ENCODE measurements at regions not wholly inside any gene's neighbourhood (a gene's known extent, or its start where the extent isn't known, plus 50 kb on each side); places are given as distances from the start of the nearest gene placed in this dataset.
A peak's percentile ranks its signal among the peaks of the same experiment; 100 is the strongest.

DNA sequence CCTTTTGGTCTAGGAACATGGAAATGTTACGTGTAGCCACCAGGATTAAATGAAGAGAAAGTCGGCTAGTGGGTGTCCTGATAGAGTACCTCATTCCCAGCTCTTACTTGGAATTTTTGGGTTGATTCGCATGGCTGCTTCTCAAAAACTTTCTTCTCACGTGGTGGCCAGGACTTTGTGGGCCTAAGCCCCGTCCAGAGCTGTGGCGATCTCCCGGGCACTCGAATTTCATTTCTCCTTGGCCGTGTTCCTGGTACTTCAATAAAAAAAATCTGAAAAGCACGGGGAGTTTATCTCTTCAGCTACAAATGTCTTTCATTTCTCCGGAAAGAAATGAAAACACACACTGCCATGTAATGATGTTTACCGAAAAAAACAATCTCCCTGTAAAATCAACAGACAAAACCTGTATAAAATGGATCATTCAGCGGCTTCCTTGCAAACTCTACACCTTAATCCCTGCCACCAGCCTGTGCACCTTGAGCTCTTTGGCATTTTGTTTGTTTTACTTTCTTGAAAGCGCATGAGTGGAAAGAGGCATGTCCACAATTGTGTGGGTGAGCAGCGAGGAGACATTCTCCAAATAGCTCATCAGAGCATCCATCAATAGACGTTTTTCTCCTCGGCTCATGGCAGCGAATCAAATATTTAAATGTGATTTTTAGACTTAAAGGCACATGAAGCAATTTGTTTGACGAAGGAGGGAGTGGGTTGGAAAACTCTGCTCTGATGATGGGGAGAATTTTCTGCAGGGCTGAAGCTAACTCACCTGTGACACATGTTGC lies 173.1 kb downstream of the TFAP2C start:
- DNase-seq (ENCODE audit: low spot score): no peak

DNA sequence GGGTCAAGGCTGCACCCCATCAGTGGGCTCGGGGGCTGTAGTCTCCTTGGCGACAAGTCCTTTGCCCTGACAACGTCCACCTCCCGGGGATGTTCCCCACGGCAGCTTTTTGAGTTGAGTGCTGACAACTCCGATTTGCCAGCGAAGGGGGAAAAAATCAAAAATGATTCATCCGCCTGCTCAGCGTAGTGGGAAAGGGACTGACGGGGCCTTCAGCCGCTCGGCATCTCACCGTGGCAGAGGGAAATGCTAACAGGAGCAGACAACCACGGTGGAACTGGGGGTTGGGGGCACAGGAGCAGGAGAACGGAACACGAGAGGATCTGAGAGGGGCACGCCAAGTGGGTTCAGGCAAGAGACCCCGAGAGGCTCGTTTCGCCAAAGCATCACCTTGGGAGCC lies 173.7 kb downstream of the TFAP2C start:
- no peak for DNase-seq (ENCODE audit: low spot score)

DNA sequence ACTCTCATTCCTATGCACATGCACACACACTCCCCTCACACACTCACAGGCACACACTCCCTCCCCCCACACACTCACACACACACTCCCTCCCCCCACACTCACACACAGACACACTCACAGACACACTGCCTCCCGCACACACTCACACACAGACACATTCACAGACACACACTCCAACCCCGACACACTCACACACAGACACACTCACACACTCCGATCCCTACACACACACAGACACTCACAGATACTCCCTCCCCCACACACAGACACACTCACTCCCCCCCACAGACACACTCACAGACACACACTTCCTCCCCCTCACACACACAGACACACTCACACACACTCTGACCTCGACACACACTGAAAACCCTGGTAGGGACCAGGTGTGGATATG lies 176.2 kb downstream of the TFAP2C start:
- DNase-seq (ENCODE audit: low spot score): no peak

DNA sequence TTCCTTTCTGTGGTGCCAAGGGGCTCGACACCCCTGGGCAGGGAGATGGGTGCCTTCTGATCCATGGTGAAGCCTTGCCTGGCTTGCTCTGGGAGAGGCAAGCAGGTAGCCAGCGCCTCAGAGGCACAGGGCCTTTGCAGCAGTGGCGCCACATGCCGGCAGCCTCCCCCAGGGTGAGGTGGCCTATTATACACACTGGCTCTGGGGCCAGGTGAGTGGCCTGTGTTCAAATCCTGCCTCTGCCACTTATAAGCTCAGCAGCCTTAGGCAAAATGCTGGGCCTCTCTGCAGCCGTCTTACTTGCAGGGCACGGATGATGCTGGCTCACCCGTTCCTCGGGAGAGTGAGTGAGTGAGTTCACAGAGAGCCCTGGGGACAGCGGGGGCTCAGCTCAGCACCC lies 176.9 kb downstream of the TFAP2C start:
- no peak for DNase-seq (ENCODE audit: low spot score)

DNA sequence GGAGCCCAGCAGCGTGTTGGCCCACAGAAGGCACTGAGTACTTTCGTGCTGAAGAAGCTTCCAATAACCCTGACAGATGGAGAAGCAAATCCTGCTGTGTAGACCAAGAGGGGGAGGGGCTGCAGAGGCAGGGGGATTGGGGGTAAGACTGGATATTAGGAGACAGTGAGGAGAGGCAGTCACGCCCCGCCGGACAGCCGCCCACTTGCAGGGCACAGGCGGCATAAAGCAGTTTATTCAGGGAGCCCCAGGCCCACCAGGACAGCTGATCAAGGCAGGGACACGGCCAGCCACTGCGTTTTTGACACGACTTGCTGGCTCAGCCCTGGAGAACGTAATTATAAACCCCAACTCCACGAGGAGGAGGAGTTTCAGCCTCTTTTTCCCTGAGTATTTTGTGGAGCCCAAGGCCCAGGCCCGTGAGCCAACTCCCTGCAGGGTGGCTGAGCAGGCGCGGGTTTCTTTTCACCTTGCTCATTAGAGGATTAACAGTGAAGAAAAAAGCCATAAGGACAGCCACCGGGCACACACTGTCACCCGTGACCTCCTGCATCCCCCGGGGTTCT lies 177.9 kb downstream of the TFAP2C start:
- DNase-seq (ENCODE audit: low spot score): no peak

DNA sequence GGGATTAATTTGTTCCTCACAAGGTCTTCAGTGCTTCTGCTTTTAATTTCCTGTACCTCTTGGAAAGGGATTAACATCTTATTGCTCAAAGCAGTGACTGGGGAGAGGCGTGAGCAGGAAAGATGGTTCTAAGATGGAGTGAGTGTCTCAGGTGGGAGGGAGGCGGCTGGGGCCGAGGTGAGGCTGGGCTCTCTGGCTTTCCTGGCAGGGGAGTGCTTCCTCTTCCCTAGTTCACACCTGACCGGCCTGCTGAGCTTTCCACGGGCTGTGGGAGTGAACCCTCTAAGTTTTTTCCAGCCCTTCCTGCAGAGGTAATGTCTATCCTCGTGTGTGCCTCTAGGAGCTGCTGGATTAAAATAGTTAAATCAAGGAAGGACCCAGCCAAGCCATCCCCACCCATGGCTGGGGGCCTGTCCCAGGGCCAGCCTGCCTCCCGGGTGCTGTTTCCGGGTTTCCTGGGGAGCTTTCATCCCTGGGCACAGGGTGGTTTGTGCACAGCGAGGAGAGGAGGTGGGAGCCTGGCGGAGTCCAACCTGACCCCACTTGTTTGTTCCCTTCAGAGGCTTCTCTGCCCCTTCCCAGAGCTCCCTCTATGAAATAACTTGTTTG lies 179.1 kb downstream of the TFAP2C start:
- no peak for DNase-seq (ENCODE audit: low spot score)

DNA sequence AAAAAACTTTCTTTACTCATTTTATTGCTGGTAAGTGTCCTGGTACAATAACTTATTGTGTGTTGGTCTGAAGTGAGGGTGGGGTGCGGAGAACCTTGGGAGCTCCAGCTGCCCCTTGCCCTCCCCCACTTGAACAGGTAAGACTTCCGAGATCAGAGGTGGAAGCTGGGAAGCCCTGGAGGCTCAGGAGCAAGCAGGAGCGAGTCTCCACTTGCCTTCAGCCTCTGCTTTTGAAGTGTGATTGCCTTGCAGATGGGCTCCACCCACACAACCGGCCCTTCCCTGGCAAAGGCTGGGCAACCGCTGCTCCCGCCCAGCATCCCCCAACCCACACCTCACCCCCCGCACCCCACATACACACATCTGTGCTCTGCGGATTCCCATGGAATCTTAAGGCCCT lies 179.6 kb downstream of the TFAP2C start:
- DNase-seq (ENCODE audit: low spot score): peak; percentile 42

DNA sequence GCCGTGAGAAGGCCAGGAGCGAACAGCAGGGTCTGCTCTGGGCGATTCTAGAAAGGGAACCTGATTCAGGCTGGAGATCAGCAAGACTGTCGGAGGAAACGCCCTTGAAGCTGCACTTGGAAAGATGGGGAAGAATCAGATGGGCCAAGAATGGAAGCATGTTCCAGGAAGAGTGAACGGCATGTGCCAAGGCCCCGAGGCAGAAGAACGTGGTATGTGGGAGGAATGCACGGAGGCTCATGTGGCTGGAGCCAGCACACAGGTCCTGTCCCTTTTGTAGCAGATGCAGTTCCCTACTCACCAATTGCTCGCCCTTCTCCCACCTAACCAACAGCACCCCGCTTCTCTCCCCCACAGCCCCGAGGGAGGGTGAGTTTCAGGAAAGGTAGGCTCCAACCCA lies 180.6 kb downstream of the TFAP2C start:
- no peak for DNase-seq (ENCODE audit: low spot score)

DNA sequence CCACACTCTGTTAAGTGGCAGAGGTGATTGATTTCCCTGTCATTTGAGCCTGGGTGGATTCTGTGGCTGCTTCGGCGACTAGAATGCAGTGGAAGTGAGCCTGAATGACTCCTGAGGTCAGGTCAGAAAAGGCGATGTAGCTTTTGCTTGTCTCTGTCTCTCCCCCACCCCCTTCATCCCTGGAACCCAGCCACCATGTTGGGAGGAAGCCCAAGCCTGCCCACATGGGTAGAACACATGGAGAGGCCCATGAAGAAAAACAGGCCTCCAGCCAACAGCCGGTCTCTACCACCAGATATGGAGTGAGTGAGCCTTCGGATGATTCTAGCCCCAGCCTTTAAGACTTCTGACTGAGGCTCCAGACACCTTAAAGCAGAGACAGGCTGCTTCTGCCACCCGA lies 181.0 kb downstream of the TFAP2C start:
- no peak for DNase-seq (ENCODE audit: low spot score)

DNA sequence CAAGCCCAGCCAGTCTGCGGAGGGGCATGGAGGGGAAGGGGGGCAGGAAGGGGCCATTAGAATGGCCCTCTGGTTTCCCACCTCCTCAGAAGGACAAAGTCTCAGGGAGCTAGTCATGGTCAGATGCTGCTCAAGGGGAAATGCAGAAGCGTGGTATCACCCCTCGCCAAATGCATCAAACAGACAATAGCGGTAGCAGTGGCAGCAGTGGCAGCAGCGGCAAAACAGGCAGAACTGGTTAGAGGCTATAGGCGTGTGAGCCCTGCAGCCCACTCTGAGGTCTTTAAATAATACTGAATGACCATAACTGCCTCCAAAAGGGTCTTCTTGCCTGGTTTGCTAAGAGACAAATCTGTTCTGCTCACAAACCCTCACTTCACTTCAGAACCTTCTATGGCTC lies 186.7 kb downstream of the TFAP2C start:
- no peak for DNase-seq (ENCODE audit: low spot score)

DNA sequence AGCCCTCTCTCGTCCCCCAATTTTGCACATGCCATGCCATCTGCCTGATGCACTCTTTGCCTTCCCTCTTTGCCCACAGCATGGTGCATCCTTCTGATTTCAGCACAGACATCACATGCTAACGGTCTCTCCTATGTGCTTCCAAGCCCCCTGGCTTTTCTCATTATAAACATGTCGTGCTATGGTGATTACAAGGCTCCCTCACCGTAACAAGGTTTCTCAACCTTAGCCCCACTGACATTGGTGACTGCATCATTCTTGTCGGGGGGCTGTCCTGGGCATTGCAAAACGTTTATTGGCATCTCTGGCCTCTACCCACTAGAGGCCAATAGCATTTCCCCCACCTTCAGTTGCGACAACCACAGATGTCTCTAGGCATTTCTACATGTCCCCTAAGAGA lies 187.2 kb downstream of the TFAP2C start:
- DNase-seq (ENCODE audit: low spot score): no peak

DNA sequence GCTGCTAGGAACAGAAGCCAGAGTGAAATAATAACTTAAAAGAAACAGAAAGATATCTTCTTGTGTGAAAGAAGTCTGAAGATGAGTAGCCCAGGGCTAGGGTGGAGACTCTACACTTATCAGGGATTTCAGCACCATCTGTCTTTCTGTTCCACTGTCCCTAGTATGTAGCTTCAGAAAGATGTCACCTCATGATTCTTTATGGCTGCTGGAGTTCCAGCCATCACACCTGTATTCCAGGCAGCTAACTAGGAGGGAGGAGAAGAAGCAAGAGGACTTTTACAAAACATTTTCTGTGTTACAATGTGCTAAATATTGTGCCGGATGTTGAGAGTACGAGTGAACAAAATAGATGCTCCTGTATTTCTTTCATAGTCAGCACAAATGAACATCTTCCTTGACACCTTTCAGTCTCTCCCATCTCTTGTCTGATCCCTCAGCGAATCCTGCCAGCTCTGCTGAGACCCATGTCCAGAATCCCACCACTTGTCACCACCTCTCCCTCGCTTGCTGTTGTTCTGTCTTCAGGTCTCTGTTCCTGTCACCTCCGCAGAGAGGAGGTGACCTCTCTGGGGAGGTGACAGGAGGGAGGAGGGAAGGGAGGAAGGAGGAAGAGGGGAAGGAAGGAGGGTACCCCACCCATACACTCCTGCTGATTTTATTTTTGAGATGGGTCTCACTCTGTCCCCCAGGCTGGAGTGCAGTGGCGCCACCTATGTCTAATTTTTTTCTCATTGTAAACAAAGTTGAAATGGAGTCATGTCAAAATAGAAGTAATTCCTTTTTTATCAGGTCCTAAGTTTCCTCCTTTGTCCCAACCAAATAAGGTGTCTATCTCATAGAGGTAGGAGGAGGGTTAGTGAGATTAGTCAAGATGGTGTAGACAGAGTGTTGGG lies 188.9 kb downstream of the TFAP2C start:
- DNase-seq (ENCODE audit: low spot score): no peak

DNA sequence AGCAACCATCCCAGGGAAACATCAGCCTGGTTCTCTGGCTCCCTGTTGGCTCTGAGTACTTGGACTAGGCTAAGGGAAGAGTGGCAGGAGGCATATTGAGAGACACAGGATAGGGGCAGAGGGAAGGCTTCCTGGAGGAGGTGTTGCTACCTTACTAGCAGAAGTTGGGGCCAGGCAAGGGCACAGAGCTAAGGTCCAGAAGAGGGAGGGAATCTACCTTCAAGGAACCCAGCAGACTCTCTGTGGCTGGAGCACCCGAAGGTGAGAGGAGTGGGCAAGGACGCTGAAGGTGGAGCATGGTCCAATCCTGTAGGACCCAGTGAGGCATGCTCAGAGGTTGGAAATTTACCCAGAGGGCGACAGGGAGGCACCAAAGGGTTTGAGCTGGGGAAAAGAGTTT lies 191.9 kb downstream of the TFAP2C start:
- DNase-seq (ENCODE audit: low spot score): no peak

DNA sequence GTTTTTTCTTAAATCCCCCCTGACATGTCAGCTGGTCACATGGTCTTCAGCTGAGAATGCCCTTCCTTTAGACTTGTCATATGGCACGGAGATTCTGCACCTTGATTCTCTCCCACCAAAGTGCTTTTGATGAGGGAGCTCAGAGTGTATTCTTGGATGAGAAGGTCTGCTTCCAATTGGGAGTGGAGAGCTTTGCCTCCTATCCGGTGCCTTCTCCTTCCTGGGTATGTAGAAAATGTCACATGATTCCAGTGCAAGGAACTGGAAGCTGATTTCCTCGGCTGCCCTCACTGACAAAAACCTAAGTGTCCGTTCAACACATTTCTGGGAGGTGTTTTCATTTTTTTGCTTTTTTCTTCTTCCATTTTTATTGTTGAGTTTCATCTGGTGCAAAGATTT lies 197.2 kb downstream of the TFAP2C start:
- no peak for DNase-seq (ENCODE audit: low spot score)

DNA sequence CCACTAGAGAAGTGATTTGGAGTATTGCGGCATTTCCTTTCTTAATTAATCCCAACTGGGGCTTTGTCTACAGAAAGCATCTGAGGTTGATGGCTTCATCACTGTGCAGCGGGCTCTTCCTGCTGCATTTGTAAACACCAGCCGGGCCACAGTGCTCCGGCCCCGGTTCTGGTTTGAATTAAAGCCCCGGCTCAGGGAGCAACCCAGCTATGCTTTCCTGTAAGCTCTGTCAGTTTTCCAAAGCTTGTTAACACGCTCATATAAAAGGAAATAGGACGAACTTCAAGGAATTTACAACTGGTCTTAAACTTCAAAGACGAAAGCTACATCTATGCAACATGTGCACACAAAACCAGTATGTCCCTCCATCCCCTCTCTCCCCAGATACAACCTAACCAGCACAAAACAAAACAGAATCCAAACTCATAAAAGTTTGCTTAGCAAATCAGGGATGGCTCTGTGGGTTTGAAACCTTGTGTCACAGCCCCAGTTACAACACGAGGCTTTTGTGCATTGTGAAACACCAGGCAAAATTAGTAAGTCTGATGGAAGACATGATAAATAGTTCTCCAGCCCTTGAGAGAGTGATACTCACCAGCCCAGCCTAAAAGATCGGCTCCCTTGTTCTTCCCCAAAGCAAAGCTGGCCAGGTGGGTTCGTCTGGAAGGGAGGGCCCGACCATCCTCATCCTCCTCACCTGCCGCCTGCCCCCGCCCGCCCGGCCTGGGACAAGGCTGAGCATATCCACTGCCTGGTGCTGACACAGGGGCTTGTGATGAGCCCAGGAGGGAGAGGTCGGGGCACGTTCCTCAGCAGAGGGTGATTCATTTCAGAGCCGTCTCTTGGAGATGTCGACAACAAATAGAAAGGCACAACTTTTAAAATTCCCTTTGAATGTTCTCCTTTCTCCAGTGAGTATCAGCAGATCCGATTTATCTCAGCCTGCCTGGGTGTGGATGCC lies 197.9 kb downstream of the TFAP2C start:
- no peak for DNase-seq (ENCODE audit: low spot score)

DNA sequence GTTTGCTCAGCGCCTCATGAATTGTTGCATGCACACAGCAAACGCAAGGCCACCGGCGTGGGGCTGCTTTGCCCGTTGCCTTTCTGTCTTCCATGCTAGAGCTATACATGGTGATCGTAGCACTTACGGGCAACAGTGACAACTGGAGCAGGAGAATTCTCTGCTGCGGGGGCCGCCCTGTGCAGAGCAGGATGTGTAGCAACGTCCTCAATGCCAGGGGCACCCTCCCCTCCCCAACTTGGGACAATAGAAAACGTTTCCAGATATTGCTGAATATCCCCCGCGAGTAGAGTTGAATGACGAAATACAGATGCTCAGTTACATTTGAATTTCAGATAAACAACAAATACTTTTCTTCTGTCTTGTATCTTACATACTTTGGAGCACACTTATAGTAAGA lies 198.7 kb downstream of the TFAP2C start:
- no peak for DNase-seq (ENCODE audit: low spot score)

DNA sequence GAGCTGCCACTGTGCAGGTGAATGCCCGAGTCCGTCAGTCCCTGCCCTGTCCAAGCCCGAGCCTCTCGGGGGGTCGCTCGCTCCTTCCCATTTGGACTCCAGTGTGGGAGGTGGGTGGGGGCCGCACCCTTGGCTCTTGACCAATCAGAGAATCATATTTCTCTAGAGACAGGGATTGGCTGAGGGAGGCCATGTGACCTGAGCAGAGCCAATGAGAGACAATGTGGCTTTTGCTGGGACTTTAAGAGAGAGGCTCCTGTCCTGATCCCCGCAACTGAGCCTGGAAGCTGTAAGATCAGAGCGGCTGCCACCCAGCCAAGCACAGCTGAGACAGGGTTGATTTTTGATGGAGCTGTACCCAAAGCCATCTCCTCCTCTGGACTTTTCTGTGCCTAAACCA lies 199.3 kb downstream of the TFAP2C start:
- no peak for DNase-seq (ENCODE audit: low spot score)

DNA sequence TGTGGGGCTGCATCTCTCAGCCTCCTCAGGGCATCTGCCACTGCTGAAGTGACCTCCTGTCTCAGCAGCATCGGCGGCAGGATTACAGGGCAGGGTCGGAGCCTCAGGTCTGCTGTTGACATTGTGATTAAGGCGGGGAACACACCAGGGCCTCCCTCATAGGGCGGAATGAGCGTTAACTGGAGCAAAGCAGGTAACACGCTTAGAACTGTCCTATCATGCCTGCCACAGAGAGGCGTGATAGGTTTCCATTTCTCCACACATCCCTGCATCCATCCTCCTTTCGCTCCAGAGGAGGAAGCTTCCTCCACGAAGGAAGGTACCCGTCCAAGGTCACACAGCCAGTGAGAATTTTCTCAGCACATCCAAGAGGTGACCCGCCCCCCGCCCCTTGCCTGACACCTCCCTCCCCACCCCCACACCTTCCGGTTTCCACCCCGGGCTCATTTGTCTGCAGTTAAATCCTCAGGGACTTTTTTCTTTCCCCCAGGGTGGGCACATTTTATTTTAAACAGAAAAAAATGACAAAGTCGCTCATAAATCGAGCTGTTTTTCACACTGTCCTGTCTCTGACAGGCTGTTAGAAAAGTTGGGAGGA lies 200.8 kb downstream of the TFAP2C start:
- no peak for DNase-seq (ENCODE audit: low spot score)

DNA sequence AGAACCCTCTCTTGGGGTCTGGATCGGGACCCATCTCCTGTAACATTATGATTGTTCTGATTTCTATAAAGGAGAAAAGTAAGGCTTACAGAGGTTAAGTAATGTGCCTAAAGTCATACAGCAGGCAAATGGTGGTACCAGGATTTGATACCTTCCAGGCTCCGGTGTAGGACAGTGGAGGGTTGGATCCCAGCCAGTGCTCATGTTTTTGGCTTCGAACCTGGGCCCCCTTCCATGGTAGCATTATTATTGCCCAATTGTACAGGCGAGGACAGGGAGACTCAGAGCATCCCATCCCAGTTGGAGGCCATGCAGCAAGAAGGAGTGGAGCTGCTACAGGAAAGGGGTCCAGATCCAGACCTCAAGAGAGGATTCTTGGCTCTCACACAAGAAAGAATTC lies 202.7 kb downstream of the TFAP2C start:
- DNase-seq (ENCODE audit: low spot score): no peak

DNA sequence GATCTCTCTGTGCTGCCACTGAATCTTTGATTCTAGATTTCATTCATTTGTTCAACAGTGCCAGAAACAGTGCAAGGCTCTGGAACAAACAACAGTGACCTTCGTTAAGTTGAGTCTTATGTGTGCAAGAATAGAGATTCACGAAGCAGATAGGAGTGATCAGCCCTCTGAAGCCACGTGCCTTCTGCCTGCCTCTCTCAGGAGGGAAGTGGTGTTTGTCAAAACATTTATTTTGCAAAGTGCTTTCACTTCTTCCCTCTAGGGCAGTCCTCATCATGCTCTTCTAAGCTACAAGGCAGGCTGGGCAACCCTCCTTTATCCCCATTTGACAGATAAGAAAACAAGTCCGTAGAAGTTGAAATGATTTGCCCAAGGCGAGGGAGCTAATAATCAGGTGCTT lies 204.3 kb downstream of the TFAP2C start:
- no peak for DNase-seq (ENCODE audit: low spot score)

Measured in SW480 (cell line).